DMS153 (cell line): ENCODE measurements at regions not wholly inside any gene's neighbourhood (a gene's known extent, or its start where the extent isn't known, plus 50 kb on each side); places are given as distances from the start of the nearest gene placed in this dataset.

Source experiments
- DNase-seq: peaks from one replicate; lab custom pipeline; 2025; lab: John Stamatoyannopoulos, UW

- no peak for DNase-seq
These were observed 60.3 kb downstream of the SEC61B start for GRCh38 chr9:99282406-99282805.

DNA sequence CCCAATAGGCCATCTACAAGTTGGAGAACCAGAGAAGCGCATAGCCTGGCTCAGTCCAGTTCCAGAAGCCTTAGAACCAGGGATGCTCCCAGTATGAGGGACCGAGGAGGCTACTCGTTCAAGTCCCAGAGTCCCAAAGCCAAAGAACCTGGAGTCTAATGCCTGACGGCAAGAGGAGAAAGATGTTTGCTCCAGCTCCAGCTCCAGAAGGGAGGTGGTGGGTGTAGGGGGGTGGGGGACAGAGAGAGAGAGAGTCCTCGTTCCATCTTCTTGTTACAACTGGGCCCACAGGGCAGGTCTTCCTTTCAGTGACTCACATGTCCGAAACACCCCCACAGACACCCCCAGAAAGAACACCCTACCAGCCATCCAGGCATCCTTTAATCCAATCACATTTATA lies 63.9 kb downstream of the SEC61B start:
- no peak for DNase-seq

GRCh38 chr9:99286536-99286935 lies 64.5 kb downstream of the SEC61B start:
- no peak for DNase-seq

DNA sequence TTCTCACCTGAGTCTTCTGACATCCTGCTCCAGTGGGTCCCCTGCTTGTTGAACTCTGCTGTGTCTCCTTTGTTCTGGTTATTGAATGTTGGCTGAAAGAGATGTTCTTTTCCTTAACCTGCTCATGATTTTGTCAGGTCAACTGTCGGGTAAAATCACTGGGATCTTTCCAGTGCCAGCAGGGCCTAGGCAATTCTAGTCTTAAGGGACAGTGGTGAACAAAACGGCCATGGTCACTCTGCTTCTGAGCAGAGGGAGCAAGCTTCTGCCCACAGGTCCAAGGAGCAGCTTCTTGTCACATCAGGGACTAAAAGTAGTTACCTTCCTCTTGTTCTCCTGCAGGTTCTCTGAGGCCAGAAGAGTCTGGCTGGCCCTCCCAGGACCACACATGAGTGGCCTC lies 65.6 kb downstream of the SEC61B start:
- no peak for DNase-seq

DNA sequence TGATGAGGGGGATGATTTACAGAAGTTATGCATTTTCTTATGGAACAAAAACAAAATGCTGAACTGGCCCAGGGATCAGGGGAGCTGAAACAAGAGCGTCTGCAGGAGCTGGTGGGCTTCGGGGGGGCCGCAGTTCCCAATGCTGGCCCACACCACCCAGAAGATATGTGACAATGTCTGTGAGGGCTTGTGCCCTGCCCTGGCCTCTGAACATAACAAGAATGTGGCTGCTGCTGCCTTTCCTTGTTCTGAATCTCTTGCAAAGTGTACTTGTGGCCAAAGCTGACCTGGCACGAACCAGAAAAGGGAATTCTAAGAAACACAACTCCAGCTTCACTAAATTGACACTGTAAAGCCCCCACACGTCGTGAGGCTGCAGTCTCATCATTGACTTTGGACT lies 66.7 kb downstream of the SEC61B start:
- no peak for DNase-seq

DNA sequence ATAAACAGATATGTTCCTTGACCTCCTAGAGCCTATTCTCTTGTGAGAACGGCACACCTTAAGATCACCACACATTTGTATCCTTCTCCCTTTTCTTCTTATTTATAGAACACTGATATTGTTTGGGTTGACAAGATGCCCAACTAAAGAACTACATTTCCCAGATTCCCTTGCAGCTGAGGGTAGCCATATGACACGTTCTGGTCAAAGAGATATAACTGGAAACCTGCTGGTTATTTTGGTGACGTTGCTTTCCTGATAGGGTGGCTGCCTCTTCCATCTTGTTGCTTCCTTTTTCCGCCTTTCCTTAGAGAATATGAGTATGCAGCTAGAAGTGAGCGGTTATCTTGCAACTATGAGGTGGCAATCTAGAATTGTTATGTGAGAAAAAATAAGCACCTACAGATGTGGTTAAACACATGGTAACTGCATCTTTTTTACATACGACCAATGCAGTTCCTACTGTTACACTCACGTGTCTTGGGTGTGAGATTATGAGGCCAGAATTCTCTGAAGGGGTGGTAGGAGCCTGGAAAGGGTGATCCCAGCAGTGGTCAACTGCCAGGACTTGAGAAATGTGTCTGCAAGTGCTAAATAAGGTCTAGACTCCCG lies 72.9 kb downstream of the SEC61B start:
- DNase-seq: no peak

GRCh38 chr9:99296291-99296951 lies 74.3 kb downstream of the SEC61B start:
- no peak for DNase-seq

- no peak for DNase-seq
These were observed 76.5 kb downstream of the SEC61B start for GRCh38 chr9:99298614-99299013.

DNA sequence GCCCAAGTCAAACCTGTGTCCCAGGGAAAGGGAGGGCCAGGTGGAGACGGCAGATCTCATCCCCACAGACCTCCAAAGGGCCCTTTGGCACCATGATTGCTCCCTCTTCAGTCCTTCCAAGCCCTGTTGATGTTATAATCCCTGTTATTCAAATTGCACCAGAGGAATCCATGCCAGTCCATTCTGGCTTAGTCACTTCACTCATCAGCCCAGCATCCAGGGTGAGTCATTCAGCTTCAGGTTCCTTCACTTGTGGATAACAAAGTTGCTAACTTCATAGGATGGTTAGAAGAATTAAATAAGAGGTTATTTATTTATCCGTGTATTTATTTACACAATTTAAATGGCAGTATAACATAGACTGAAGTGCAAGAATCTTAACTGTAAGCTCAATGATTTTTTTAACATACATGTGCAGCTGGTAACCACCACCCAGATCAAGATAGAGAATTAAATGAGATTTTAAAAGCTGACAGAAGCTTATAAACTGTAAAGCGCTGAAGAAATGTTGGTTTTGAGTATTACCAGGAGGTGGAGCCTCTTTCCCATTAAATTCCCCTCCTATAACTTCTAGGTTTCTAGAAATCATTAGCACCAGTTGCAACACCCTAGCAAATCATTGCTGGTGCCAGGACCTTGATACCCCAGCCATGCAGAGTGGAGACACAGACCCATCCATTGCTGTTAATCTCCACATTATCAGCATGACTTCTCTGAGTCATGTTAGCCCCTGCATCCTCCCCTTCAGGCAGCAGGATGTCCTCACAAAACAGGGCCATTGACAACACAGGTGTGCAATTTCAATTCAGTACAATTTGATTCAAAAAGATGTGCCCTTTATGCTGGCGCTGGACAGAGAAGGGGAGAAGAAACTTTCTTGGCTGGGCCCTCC lies 77.4 kb downstream of the SEC61B start:
- DNase-seq: no peak

GRCh38 chr9:99300103-99300439 lies 78.0 kb downstream of the SEC61B start:
- DNase-seq: no peak

DNA sequence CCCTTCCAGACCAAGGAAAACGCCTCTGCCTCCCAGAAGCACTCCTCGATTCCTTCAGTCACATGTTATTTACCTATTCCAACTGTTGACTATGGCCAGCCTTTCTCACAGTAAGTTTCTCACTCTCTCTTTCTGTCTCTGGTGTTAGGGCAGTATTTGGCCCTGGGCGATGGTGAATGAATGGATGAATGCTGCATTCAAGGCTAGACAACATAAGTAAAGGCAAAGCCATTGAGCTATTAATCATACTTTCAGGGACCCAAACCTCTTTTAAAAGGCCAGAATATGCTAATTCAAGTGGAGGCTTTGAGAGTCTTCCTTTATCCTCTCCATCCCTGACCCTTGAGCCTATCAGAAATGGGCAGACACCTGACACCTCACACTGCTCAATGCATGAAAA lies 78.5 kb downstream of the SEC61B start:
- DNase-seq: no peak

DNA sequence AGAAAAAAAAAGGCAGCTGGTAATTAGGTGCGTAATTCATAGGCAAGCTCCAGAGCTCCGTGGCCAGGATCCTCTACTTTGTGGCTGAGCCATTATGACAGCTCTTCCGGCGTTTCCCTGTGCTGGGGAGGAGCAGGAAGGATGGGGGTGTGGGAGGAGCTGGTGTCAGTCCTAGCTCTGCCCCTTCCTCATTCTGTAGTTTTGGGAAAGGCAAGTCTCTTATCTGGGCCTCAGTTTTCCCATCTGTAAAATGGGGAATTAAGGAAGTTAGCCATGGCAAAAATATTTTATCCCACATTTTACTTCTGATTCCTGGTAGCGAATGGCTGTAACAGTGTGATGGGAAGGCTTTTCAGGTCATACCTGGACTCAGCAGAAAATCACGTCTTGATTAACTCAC lies 81.1 kb downstream of the SEC61B start:
- DNase-seq: no peak

DNA sequence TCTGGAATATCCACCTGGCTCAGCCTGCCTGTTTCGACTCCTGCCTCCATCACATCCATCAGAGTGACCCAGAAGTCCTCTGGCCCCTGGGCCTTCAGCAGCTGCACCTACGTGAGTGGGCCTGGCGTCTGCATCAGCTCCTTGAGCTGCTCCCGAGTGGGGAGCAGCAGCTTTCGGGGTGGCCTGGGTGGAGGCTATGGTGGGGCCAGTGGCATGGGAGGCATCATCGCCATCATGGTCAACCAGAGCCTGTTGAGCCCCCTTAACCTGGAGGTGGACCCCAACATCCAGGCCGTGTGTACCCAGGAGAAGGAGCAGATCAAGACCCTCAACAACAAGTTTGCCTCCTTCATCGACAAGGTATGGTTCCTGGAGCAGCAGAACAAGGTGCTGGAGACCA lies 83.0 kb downstream of the SEC61B start:
- DNase-seq: no peak

GRCh38 chr9:99305820-99306811 lies 84.0 kb downstream of the SEC61B start:
- DNase-seq: no peak

- peak; percentile 49 for DNase-seq
These were observed 85.8 kb downstream of the SEC61B start for GRCh38 chr9:99307851-99308250.

DNA sequence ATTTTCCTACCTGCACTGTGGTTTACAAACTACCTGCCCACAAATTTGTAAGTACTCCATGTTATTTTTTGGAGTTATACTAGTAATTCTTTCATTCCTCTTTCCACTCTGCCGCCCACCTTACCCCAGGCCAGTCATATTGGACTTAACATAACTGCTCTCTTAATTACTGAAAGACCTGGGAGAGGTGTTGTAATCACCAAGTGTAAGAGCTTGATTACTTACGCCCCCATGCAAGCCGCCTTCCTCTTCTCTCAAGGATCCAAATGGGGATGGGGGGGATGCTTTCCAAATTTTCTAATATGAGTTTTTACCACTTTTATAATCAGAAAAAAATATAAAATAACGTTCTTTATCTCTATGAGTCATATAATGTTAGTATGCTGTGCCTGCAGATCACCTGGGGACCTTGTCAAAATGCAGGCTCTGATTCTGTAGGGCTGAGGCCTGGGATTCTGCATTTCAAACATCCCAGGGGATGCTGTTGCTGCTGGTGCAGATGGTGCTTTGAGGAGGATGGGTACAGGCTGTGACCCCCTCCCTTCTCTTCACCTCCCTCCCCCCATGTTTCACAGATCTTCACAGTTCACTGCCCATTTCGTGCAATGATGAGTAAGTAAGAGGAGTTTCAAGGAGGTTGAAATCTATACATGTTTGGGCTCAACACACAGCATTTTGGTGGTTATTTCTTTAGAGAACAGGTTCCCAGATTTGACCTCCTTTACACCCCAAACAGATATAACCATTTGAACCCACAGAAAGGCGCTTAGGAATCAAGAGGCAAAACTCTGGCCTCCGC lies 87.3 kb downstream of the SEC61B start:
- no peak for DNase-seq

GRCh38 chr9:99312736-99313135 lies 90.7 kb downstream of the SEC61B start:
- no peak for DNase-seq

GRCh38 chr9:99319048-99319447 lies 97.0 kb downstream of the SEC61B start:
- DNase-seq: no peak

DNA sequence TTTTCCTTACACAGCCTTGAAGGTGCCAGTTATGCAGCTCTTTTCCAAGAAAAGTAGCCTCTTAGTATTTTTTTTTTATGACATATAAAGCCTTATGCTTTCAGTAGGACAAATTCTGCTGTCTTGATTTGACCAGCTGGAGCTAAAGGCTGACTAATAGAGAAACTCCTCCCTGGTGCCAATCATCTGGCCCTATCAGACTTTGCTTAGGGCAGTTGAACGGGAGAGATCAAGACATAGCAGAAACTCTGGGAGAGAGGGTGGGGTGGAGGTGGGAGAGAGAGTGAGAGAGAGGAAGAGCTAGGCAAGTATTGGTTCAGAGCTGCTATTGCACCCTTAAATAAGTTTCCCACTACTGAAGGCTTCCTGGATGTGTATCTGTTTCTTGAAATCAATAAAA lies 100.2 kb downstream of the SEC61B start:
- DNase-seq: no peak

GRCh38 chr9:99326112-99326916 lies 104.2 kb downstream of the SEC61B start:
- no peak for DNase-seq

- DNase-seq: no peak
These were observed 104.8 kb downstream of the SEC61B start for GRCh38 chr9:99326917-99327189.
